ENCODE measurements at regions not wholly inside any gene's neighbourhood (a gene's known extent, or its start where the extent isn't known, plus 50 kb on each side); places are given as distances from the start of the nearest gene placed in this dataset.

DNA sequence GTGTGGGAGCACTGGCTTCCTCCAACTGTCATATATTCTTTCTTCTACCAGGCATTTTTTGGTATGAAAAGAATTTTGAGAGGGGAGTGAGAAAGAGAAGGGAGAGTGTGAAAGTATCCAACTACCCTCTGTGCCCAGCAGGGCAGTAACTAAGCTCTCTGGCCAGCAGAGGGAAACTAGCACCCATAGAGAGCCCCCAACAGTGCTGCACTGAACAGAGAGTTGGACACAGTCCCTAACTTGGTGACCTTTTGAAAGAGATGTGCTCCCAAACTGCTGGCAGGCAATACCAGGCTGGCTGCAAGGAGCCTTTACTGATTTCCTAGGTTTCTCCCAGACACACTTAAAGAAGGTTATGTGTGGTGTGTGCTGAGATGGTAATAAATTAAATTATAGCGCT lies 118.8 kb upstream of the PBX1 start:
- H3K9ac ChIP-seq (ENCODE audit: low read length) = no peak overlapping the region
- no peak overlapping the region for H2AFZ ChIP-seq (ENCODE audit: low read depth, low read length)
- H3F3A ChIP-seq (ENCODE audit: insufficient read depth, low read length, poor library complexity, severe bottlenecking) = no peaks in the 10 kb centered on the region

DNA sequence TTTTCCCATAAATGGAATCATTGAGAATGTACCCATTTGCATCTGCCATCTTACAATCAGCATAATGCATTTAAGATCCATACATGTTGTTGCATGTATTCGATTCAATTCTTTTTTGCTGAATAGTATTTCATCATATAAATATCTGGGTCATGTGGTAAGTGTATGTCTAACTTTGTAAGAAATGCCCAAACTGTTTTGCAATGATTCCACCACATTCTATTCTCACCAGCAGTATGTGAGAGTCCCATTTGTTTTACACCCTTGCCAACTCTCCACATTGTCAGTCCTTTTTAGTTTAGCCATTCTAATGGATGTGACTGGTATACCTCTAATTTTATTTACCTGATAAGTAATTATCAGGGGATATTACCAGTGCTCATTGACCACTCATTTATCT lies 115.8 kb upstream of the PBX1 start:
- no peaks in the 10 kb centered on the region for H3K9me2 ChIP-seq (ENCODE audit: insufficient read depth, low read length)
- no peak for TF ChIP-seq RAD21 (conservative IDR thresholded peaks at IDR 0.05)
- TF ChIP-seq TAF1 (IDR thresholded peaks at IDR 0.05; ENCODE audit: low read depth) = no peak
- TF ChIP-seq MXI1 (conservative IDR thresholded peaks at IDR 0.05; ENCODE audit: poor library complexity, severe bottlenecking) = no peak
- TF ChIP-seq, protein P1, sequence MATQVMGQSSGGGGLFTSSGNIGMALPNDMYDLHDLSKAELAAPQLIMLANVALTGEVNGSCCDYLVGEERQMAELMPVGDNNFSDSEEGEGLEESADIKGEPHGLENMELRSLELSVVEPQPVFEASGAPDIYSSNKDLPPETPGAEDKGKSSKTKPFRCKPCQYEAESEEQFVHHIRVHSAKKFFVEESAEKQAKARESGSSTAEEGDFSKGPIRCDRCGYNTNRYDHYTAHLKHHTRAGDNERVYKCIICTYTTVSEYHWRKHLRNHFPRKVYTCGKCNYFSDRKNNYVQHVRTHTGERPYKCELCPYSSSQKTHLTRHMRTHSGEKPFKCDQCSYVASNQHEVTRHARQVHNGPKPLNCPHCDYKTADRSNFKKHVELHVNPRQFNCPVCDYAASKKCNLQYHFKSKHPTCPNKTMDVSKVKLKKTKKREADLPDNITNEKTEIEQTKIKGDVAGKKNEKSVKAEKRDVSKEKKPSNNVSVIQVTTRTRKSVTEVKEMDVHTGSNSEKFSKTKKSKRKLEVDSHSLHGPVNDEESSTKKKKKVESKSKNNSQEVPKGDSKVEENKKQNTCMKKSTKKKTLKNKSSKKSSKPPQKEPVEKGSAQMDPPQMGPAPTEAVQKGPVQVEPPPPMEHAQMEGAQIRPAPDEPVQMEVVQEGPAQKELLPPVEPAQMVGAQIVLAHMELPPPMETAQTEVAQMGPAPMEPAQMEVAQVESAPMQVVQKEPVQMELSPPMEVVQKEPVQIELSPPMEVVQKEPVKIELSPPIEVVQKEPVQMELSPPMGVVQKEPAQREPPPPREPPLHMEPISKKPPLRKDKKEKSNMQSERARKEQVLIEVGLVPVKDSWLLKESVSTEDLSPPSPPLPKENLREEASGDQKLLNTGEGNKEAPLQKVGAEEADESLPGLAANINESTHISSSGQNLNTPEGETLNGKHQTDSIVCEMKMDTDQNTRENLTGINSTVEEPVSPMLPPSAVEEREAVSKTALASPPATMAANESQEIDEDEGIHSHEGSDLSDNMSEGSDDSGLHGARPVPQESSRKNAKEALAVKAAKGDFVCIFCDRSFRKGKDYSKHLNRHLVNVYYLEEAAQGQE (IDR thresholded peaks at IDR 0.05; ENCODE audit: borderline replicate concordance) = no peak
- TF ChIP-seq EZH2 (IDR thresholded peaks at IDR 0.05; ENCODE audit: borderline replicate concordance, insufficient read depth, low read length, poor library complexity, severe bottlenecking) = no peak
- no peak for TF ChIP-seq SMC3 (conservative IDR thresholded peaks at IDR 0.05; ENCODE audit: poor library complexity)
- TF ChIP-seq POLR2AphosphoS5 (IDR thresholded peaks at IDR 0.05) = no peak
- TF ChIP-seq, protein P2, sequence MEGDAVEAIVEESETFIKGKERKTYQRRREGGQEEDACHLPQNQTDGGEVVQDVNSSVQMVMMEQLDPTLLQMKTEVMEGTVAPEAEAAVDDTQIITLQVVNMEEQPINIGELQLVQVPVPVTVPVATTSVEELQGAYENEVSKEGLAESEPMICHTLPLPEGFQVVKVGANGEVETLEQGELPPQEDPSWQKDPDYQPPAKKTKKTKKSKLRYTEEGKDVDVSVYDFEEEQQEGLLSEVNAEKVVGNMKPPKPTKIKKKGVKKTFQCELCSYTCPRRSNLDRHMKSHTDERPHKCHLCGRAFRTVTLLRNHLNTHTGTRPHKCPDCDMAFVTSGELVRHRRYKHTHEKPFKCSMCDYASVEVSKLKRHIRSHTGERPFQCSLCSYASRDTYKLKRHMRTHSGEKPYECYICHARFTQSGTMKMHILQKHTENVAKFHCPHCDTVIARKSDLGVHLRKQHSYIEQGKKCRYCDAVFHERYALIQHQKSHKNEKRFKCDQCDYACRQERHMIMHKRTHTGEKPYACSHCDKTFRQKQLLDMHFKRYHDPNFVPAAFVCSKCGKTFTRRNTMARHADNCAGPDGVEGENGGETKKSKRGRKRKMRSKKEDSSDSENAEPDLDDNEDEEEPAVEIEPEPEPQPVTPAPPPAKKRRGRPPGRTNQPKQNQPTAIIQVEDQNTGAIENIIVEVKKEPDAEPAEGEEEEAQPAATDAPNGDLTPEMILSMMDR (IDR thresholded peaks at IDR 0.05; ENCODE audit: poor library complexity, severe bottlenecking) = no peak
- H4K20me1 ChIP-seq (ENCODE audit: insufficient read depth) = no peaks in the 10 kb centered on the region
- H3K27me3 ChIP-seq (ENCODE audit: insufficient read depth, low read depth, low read length) = no peaks in the 10 kb centered on the region
- H3K36me3 ChIP-seq (ENCODE audit: insufficient read depth, low read length) = no peaks in the 10 kb centered on the region
- no peaks in the 10 kb centered on the region for H3K79me2 ChIP-seq (replicated peaks; ENCODE audit: insufficient read depth, low read length)
- no peak overlapping the region for H2AFZ ChIP-seq (ENCODE audit: low read depth, low read length)
- H3K9me3 ChIP-seq (ENCODE audit: low read length) = no peaks in the 10 kb centered on the region
- no peak overlapping the region for H3K4me3 ChIP-seq (ENCODE audit: low read length)
- no peak overlapping the region for H3K27ac ChIP-seq (ENCODE audit: low read length)
- no peak overlapping the region for H3K9ac ChIP-seq (ENCODE audit: low read length)
- H3K4me2 ChIP-seq (ENCODE audit: low read length) = no peak overlapping the region
- H3F3A ChIP-seq (ENCODE audit: insufficient read depth, low read length, poor library complexity, severe bottlenecking) = no peaks in the 10 kb centered on the region

More for the DNA sequence above, 118.8 kb upstream of the PBX1 start:
- Histone ChIP-seq H4K20me1 (ENCODE audit: insufficient read depth) (no peaks in the 10 kb centered on the region), H3K27me3 (ENCODE audit: insufficient read depth, low read depth, low read length) (no peaks in the 10 kb centered on the region), H3K4me3 (ENCODE audit: low read length) (no peak overlapping the region), H3K9me3 (ENCODE audit: low read length) (no peaks in the 10 kb centered on the region), H3K79me2 (replicated peaks; ENCODE audit: insufficient read depth, low read length) (no peaks in the 10 kb centered on the region), H3K36me3 (ENCODE audit: insufficient read depth, low read length) (no peaks in the 10 kb centered on the region), H3K9me2 (ENCODE audit: insufficient read depth, low read length) (no peaks in the 10 kb centered on the region), H3K27ac (ENCODE audit: low read length) (no peak overlapping the region), H3K4me2 (ENCODE audit: low read length) (no peak overlapping the region)
- TF ChIP-seq TAF1 (IDR thresholded peaks at IDR 0.05; ENCODE audit: low read depth) (no peak), POLR2AphosphoS5 (IDR thresholded peaks at IDR 0.05) (no peak), EP300 (conservative IDR thresholded peaks at IDR 0.05; ENCODE audit: poor library complexity, severe bottlenecking) (no peak), SMC3 (conservative IDR thresholded peaks at IDR 0.05; ENCODE audit: poor library complexity) (no peak), RAD21 (conservative IDR thresholded peaks at IDR 0.05) (no peak), MXI1 (conservative IDR thresholded peaks at IDR 0.05; ENCODE audit: poor library complexity, severe bottlenecking) (no peak), EZH2 (IDR thresholded peaks at IDR 0.05; ENCODE audit: borderline replicate concordance, insufficient read depth, low read length, poor library complexity, severe bottlenecking) (no peak)
- TF ChIP-seq, protein P2 (IDR thresholded peaks at IDR 0.05; ENCODE audit: poor library complexity, severe bottlenecking) = no peak
- TF ChIP-seq, protein P1 (IDR thresholded peaks at IDR 0.05; ENCODE audit: borderline replicate concordance) = no peak

All from neural cell (in vitro differentiated cells).